ENCODE measurements at regions not wholly inside any gene's neighbourhood (a gene's known extent, or its start where the extent isn't known, plus 50 kb on each side); places are given as distances from the start of the nearest gene placed in this dataset.
"Not testable (repeated sequence)": the region's sequence is repeated elsewhere in the genome, so short reads cannot be mapped to it uniquely, and the experiment has no call there.

DNA sequence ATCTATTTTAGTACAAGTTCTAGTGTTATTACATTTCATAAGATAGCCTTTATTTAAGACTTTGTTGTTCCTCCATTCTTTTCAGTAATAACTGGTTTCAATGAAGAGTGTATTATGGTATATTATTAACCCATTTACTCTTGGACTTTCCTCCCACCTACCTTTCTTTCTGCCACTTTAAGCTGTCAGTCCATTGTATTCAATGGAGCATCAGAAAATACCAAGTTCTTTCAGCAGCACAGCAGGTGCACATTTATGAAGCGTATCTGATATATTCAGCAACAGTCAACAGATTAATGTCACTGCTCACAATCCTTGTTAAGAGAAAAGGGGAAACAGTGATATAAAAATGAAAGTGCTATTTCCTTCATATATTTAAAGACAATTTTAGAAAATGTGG, 660.9 kb downstream of the C12orf50 start:
- no peaks in the 10 kb centered on the region for H3K27me3 Mint-ChIP-seq
- DNase-seq (no peak), ATAC-seq (no peak)
- peaks cover 7 to 15% of the 10 kb centered on the region in 2 donors for H3K9me3 Mint-ChIP-seq
- H3K4me1 Mint-ChIP-seq = no peaks in the 10 kb centered on the region
- no peak overlapping the region for H3K27ac Mint-ChIP-seq
- no peak overlapping the region for H3K4me3 Mint-ChIP-seq

DNA sequence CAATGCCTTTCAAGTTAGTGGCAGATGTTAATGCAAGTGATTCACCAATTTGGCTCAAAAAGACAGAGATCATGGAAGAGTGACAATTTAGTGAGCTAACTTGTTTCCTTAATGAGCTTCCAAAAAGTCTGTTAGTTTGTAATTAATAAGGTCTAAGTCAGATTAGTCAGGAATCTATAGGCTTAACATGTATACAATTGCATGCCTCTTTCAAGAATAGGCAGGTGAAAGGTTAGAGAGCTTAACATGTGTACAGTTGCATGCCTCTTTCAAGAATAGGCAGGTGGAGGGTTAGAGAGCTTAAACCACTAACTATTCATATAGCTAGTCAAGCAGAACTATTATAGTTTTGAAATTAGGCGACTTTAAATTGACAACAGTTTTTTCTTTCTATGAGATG, 663.8 kb downstream of the C12orf50 start:
- H3K4me1 Mint-ChIP-seq = no peaks in the 10 kb centered on the region
- H3K9me3 Mint-ChIP-seq = peaks cover 19 to 36% of the 10 kb centered on the region in 2 donors
- H3K27me3 Mint-ChIP-seq = no peaks in the 10 kb centered on the region
- ATAC-seq (no peak), DNase-seq (no peak)
- no peak overlapping the region for H3K4me3 Mint-ChIP-seq
- H3K27ac Mint-ChIP-seq = no peak overlapping the region

- Mint-ChIP-seq H3K9me3 (peaks cover 20 to 45% of the 10 kb centered on the region in 2 donors), H3K27ac (no peak overlapping the region), H3K4me1 (no peaks in the 10 kb centered on the region), H3K27me3 (no peaks in the 10 kb centered on the region), H3K4me3 (no peak overlapping the region)
- DNase-seq (no peak), ATAC-seq (no peak)
Observed at GRCh38 chr12:87363497-87364084, 665.6 kb downstream of the C12orf50 start.

DNA sequence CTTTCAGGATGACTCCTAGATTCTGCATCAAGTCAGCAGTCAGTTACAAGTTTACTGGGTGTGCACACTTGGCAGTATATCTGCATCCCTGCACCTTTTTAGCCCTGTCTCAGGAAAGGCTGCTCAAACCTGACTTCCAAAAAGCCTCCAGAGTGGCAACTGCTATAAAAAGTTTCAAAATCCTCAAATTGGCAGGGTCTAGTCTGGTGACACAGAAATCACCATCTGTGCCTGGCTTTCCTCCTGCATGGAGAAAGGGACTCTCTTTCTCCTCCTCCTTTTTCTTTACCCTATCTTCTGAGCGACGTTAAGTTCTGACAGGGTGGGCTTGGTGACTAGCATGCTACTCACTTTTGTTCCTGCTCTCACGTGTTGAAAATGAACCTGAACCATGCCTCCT, 679.5 kb downstream of the C12orf50 start:
- Mint-ChIP-seq H3K27me3 (no peaks in the 10 kb centered on the region), H3K4me1 (no peaks in the 10 kb centered on the region), H3K4me3 (no peak overlapping the region), H3K27ac (no peak overlapping the region), H3K9me3 (peaks cover 0 to 4% of the 10 kb centered on the region in 2 donors)
- DNase-seq = no peak
- no peak for ATAC-seq

DNA sequence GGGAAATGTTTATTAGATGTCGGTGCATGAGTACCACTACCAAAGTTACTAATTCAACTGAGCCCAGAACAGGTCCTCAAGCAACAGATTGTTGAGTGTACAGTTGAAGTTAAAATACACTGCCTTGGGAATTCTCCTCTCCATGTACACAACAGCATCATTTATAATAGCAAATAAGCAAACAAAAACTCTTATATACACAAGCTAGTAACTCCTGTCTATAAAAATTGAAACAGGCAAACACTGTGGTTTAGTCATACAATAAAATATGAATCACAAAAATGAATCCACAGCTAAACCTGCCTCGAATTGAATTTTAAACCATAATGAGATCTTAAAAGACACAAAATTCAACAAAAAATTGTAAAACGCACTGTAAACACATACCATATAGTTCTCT, 681.1 kb downstream of the C12orf50 start:
- DNase-seq (no peak), ATAC-seq (no peak)
- H3K27me3 Mint-ChIP-seq = no peaks in the 10 kb centered on the region
- no peaks in the 10 kb centered on the region for H3K4me1 Mint-ChIP-seq
- H3K27ac Mint-ChIP-seq = no peak overlapping the region
- no peak overlapping the region for H3K4me3 Mint-ChIP-seq
- peaks cover 0 to 7% of the 10 kb centered on the region in 2 donors for H3K9me3 Mint-ChIP-seq

- peaks cover 0 to 7% of the 10 kb centered on the region in 2 donors for H3K9me3 Mint-ChIP-seq
- H3K27me3 Mint-ChIP-seq = no peaks in the 10 kb centered on the region
- no peaks in the 10 kb centered on the region for H3K4me1 Mint-ChIP-seq
- no peak overlapping the region for H3K27ac Mint-ChIP-seq
- H3K4me3 Mint-ChIP-seq = no peak overlapping the region
- DNase-seq = no peak
- no peak for ATAC-seq
Observed at GRCh38 chr12:87344699-87345098, 684.5 kb downstream of the C12orf50 start.

GRCh38 chr12:87338681-87339080, 690.5 kb downstream of the C12orf50 start:
- Mint-ChIP-seq H3K27me3 (no peaks in the 10 kb centered on the region), H3K9me3 (peaks cover 0 to 9% of the 10 kb centered on the region in 2 donors), H3K27ac (no peak overlapping the region), H3K4me1 (no peaks in the 10 kb centered on the region), H3K4me3 (no peak overlapping the region)
- ATAC-seq (no peak), DNase-seq (no peak)

- ATAC-seq = no peak
- H3K27me3 Mint-ChIP-seq = no peaks in the 10 kb centered on the region
- H3K27ac Mint-ChIP-seq = no peak overlapping the region
- peaks cover 0 to 5% of the 10 kb centered on the region in 2 donors for H3K9me3 Mint-ChIP-seq
- DNase-seq = no peak
- no peaks in the 10 kb centered on the region for H3K4me1 Mint-ChIP-seq
- H3K4me3 Mint-ChIP-seq = no peak overlapping the region
Observed at GRCh38 chr12:87336814-87337336, 692.3 kb downstream of the C12orf50 start.

- DNase-seq = no peak
- Mint-ChIP-seq H3K9me3 (peaks cover 0 to 5% of the 10 kb centered on the region in 2 donors), H3K4me1 (no peaks in the 10 kb centered on the region), H3K4me3 (no peak overlapping the region), H3K27ac (no peak overlapping the region), H3K27me3 (no peaks in the 10 kb centered on the region)
- ATAC-seq = no peak
Observed at GRCh38 chr12:87332987-87333726, 696.0 kb downstream of the C12orf50 start.

DNA sequence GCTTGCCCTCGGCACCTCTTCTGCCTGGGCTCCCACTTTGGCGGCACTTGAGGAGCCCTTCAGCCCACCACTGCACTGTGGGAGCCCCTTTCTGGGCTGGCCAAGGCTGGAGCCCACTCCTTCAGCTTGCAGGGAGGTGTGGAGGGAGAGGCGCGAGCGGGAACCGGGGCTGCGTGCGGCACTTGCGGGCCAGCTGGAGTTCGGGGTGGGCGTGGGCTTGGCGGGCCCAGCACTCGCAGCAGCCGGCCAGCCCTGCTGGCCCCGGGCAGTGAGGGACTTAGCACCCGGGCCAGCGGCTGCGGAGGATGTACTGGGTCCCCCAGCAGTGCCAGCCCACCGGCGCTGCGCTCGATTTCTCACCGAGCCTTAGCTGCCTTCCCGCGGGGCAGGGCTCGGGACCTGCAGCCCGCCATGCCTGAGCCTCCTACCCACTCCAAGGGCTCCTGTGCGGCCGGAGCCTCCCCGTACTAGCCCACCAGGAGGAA, 699.1 kb downstream of the C12orf50 start:
- H3K27me3 Mint-ChIP-seq, ATAC-seq, H3K9me3 Mint-ChIP-seq: not testable (repeated sequence)

DNA sequence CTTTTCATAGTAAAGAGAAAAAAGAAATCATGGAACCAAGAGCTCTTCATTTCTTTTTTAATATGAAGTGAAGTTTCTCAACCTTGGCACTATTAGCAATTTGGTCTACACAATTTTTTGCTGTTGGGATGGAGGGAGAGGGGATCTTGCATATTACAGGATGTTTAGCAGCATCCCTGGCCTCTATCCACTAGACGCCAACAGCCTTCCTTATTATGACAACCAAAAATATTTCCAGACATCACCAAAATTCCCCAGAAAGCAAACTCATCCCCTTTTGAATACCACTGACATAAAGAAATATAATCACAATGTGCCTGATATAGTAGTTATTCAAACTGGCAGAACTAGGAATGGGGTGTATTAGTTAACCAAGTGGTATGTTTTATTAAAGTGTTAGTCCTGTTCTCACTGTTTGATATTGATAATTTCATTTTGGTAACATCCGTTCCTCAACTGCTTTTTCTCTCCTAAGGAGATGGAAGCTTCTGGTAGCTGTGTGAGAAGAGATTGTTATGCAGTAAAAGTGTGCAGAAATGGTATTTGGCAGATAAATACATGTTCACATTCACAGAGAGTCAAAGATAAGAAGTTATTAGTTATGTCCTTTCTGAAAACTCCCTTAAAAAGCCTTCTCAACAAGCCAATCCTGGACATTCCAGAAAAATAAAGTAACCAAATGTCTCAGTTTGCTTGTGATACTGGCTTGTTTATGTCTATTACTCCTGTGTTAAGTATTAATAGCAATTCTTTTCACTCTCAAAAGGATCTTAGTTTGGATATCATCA, 699.9 kb downstream of the C12orf50 start:
- Mint-ChIP-seq H3K9me3 (no peaks in the 10 kb centered on the region), H3K4me1 (no peaks in the 10 kb centered on the region), H3K27ac (no peak overlapping the region), H3K4me3 (no peak overlapping the region), H3K27me3 (no peaks in the 10 kb centered on the region)
- DNase-seq (no peak), ATAC-seq (no peak)

More for the DNA sequence above, 699.1 kb downstream of the C12orf50 start:
- DNase-seq, H3K27ac Mint-ChIP-seq, H3K4me1 Mint-ChIP-seq, H3K4me3 Mint-ChIP-seq: not testable (repeated sequence)

- Mint-ChIP-seq H3K4me1 (no peaks in the 10 kb centered on the region), H3K27ac (no peak overlapping the region), H3K27me3 (no peaks in the 10 kb centered on the region), H3K9me3 (no peaks in the 10 kb centered on the region), H3K4me3 (no peak overlapping the region)
- DNase-seq (no peak), ATAC-seq (no peak)
Observed at GRCh38 chr12:87323369-87323768, 705.8 kb downstream of the C12orf50 start.

DNA sequence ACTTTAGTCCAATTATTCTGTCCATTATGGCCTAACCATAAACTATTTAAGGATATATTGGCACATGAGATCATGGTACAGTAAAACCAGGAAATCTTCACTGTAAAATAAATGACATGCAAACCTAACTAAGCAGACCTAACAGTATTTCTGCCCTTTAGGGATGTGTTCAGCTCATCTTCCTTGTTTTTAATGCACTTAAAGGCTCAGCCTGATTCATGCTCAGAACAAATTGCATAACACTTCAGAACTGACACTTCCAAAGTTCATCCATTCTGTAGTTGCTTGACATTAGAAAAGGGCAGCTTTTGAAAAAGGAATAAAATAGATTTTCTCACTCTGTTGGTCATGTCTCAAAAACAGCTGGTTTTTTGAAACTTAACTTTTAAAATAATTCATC, 708.5 kb downstream of the C12orf50 start:
- Mint-ChIP-seq H3K4me3 (no peak overlapping the region), H3K27ac (no peak overlapping the region), H3K9me3 (no peaks in the 10 kb centered on the region), H3K27me3 (no peaks in the 10 kb centered on the region), H3K4me1 (no peaks in the 10 kb centered on the region)
- ATAC-seq (no peak), DNase-seq (no peak)

GRCh38 chr12:87317302-87317701, 711.9 kb downstream of the C12orf50 start:
- no peaks in the 10 kb centered on the region for H3K9me3 Mint-ChIP-seq
- H3K27ac Mint-ChIP-seq = no peak overlapping the region
- H3K4me1 Mint-ChIP-seq = no peaks in the 10 kb centered on the region
- no peak for DNase-seq
- H3K27me3 Mint-ChIP-seq = no peaks in the 10 kb centered on the region
- H3K4me3 Mint-ChIP-seq = no peak overlapping the region
- no peak for ATAC-seq

DNA sequence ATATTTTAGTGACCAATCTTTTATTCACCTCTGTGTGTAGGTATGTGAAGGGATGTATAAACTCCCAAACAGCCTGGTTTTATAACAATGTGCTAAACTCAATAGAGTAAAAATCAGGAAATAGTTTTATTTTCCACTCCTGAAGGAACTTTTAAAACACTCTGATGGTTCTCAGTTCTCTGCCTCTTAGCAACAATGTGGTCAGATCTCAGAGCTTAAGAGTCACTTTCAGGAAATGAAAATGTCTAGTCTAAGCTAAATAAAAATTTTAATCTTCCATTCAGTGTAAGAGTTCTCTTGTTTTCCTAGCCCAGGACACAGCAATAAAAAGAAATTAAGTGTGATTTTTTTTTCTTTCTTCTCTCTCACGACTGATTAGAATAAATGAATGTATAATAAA, 718.0 kb downstream of the C12orf50 start:
- no peak for DNase-seq
- no peak overlapping the region for H3K27ac Mint-ChIP-seq
- H3K4me1 Mint-ChIP-seq = no peaks in the 10 kb centered on the region
- no peak overlapping the region for H3K4me3 Mint-ChIP-seq
- ATAC-seq = no peak
- H3K27me3 Mint-ChIP-seq = no peaks in the 10 kb centered on the region
- no peaks in the 10 kb centered on the region for H3K9me3 Mint-ChIP-seq

- Mint-ChIP-seq H3K27ac (no peak overlapping the region), H3K9me3 (no peaks in the 10 kb centered on the region), H3K27me3 (no peaks in the 10 kb centered on the region), H3K4me3 (no peak overlapping the region), H3K4me1 (no peaks in the 10 kb centered on the region)
- ATAC-seq (no peak), DNase-seq (no peak)
Observed at GRCh38 chr12:87310126-87310525, 719.1 kb downstream of the C12orf50 start.
